Stomach smooth muscle (tissue), 2 donors: ENCODE measurements at regions not wholly inside any gene's neighbourhood (a gene's known extent, or its start where the extent isn't known, plus 50 kb on each side); places are given as distances from the start of the nearest gene placed in this dataset.

Experiments used
- H3K27ac ChIP-seq: one replicate; pipeline ENCODE4 v1.7.0; 2013; ENCODE audit warnings: mild to moderate bottlenecking, low read length, inconsistent platforms
- H3K27me3 ChIP-seq, 2 donors: one replicate each; pipeline ENCODE4 v1.7.0; 2013; ENCODE audit warnings: low read length in 2 of 2; ENCODE audit not compliant: insufficient read depth in 2 of 2, control insufficient read depth in 1 of 2
- H3K36me3 ChIP-seq, 2 donors: one replicate each; pipeline ENCODE4 v1.7.0; 2013; ENCODE audit warnings: low read length in 2 of 2; ENCODE audit not compliant: control insufficient read depth in 2 of 2, insufficient read depth in 2 of 2
- H3K4me1 ChIP-seq: one replicate; pipeline ENCODE4 v1.7.0; 2013; ENCODE audit warnings: low read length; ENCODE audit not compliant: control insufficient read depth, insufficient read depth
- H3K4me3 ChIP-seq, 2 donors: one replicate each; pipeline ENCODE4 v1.7.0; 2013; ENCODE audit warnings: low read length in 2 of 2
- H3K9ac ChIP-seq, 2 donors: one replicate each; pipeline ENCODE4 v1.7.0; 2013; ENCODE audit warnings: low read length in 2 of 2, mild to moderate bottlenecking in 1 of 2
- H3K9me3 ChIP-seq, 2 donors: one replicate each; pipeline ENCODE4 v1.7.0; 2013; ENCODE audit warnings: low read length in 2 of 2; ENCODE audit not compliant: control insufficient read depth in 2 of 2
- donor health status: healthy.
- donor health status: Pancreatic carcinoma.

DNA sequence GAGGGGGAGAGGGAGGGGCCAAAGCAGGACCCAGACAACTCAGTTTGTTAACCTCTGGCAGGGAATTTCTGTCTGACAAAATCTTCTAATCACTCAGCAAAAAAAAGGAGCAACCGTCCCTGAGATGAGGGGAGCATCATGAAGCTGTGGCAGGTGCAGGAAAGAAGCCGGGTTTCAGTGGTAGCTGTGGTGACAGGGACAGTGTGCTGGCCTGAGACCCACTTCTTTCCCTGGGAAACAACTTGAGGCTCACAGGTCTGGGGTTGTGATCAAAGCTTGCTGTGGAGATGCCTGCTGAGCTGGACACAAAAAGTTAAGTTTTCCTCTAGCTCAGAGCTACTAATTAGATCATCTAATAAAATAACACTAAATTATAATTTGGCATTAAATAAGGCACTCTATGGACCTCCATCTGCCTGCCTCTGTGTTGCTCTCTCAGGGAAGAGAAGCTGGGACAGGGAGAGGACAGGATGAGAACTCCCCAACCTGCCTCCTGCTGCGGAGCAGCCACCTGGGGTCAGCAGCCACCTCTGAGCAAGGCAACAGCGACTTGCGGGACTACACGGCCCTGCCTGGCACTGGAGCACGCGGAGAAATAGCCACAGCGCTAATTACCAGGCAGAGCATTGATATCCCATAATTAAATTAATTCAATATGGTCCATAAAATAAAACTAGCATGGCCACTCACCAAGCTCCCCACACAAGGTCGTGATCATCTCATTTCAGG is 104.6 kb upstream of the TEX51 start:
- no peak overlapping the region for H3K4me3 ChIP-seq
- no peaks in the 10 kb centered on the region for H3K4me1 ChIP-seq
- H3K27me3 ChIP-seq: peaks cover 0 to 2% of the 10 kb centered on the region in 2 donors
- H3K9ac ChIP-seq: no peak overlapping the region
- H3K9me3 ChIP-seq: no peaks in the 10 kb centered on the region
- no peak overlapping the region for H3K27ac ChIP-seq
- H3K36me3 ChIP-seq: no peaks in the 10 kb centered on the region

DNA sequence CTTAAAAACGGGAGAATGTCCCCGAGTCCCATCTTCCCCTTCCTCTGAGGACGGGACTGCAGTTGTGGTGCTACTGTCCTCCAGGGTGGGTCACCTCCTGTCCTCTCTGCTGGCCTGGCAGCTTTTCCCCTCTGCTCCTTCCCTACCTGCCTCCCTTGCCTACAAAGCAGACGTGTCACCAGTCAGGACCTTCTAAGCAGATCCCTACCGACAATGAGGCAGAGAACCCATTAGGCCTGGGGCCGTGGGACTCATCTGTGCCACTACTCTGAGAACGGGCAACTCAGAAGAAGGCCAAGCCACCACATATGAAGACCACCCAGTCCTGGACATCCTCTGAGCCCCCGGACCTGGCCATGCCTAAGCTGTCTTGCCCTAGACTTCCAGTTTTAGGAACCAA is 103.0 kb upstream of the TEX51 start:
- peaks cover 0 to 2% of the 10 kb centered on the region in 2 donors for H3K27me3 ChIP-seq

DNA sequence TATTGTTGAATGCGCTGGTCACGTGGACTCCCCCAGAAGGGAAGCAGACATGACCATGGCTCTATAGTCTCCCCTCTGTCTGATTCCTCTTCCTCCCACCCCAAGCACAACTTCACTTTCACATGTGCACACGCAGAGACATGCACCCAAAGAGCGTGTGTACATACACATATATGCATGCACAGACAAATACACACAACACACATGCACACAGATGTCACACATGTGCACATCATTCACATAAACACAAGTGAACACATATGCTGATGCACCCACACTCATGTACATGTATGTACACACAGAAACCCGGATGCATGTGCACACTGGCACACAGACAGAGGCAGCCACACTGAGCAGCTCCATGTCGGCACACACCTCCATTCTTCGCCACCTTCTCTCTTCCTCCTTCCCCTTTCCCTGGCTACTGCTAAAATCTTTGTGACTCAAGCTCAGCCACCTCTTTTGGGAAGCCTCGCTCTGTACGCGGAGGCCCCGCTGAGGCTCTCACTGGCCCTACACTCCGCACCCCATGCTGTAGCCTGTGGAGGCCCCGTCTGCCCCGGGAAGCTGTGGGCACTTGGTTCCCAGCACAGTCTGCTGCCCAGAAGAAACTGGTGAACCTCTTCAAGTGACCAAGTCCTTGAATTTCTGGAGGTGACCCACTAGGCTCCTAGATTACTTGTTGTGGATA is 101.6 kb upstream of the TEX51 start:
- no peaks in the 10 kb centered on the region for H3K27me3 ChIP-seq

More for the DNA sequence above, 103.0 kb upstream of the TEX51 start:
- no peak overlapping the region for H3K4me3 ChIP-seq
- no peak overlapping the region for H3K27ac ChIP-seq
- no peaks in the 10 kb centered on the region for H3K36me3 ChIP-seq
- no peaks in the 10 kb centered on the region for H3K9me3 ChIP-seq
- no peaks in the 10 kb centered on the region for H3K4me1 ChIP-seq
- H3K9ac ChIP-seq: no peak overlapping the region

DNA sequence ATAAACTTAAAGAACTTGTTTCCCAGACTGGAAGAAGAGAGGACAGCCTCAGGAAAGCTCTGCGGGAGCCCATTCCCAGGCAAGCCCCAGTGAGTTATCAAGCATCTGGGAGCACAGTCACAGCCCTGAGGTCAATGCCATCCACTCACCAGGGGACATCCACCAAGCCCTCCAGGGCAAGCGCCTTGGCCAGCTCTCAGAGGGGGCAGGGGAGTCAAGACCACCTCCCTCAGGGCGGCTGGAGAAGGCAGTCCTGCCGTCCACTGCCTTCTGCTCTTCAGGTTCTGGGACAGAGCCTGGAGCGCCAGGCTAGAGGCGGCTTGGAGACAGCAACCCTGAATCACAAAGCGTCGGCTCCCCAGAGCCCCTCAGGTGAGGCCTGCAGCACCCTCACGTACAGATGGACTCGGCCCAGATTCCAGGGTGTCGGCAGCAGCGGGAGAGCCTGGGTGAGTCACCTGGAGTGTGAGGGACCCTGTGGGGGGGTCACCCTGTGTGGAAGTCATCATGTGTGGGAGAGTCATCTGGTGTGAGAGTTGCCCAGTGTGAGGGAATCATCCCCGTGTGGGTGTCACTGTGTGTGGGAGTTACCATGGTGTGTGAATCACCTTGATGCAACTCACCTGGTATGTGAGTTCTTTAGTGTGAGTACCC is 100.9 kb upstream of the TEX51 start:
- no peaks in the 10 kb centered on the region for H3K36me3 ChIP-seq
- H3K4me1 ChIP-seq: no peaks in the 10 kb centered on the region
- H3K27me3 ChIP-seq: no peaks in the 10 kb centered on the region
- H3K4me3 ChIP-seq: no peak overlapping the region
- H3K27ac ChIP-seq: no peak overlapping the region
- no peaks in the 10 kb centered on the region for H3K9me3 ChIP-seq
- H3K9ac ChIP-seq: no peak overlapping the region

More for the DNA sequence above, 101.6 kb upstream of the TEX51 start:
- H3K9ac ChIP-seq: no peak overlapping the region
- no peaks in the 10 kb centered on the region for H3K36me3 ChIP-seq
- H3K27ac ChIP-seq: no peak overlapping the region
- no peaks in the 10 kb centered on the region for H3K9me3 ChIP-seq
- H3K4me1 ChIP-seq: no peaks in the 10 kb centered on the region
- no peak overlapping the region for H3K4me3 ChIP-seq

DNA sequence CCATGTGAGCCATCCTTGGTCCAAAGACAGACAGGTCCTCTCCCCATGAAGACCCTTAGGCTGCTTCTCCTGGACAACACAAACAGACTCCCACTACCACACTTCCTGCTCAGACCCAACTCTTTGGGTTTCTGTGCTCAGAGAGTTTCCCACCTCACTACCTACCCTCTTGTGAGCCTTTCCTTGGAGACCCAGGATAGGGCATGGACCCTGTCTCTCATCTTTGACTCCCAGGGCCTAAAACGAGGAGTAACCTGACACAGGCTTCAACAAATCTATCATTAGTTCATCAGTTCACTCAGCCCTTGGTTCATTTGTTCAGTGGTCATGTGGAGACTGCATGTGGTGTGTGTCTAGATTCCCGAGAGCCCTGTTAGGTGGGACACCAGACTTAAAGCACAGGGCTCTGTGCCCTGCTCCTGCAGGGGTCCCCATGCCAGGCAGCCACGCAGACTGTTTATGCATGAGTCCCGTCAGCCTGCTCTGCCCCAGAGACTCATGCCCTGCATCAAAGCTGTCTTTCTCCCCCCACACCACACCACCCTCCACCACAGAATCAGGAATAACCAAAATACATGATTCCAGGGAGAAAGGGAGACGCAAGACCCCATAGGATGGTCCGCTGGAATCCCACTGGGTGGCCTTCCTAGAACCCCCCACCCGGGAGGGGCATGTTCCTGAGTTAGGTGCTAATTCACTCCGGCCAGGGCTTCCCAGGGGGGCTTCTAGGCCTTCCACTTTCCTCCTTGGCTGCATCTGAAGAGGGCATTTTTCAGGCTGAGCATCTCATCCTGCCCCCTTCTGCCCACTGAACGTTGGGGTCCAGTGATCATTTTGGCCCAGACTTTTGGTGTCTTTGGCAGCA is 100.2 kb upstream of the TEX51 start:
- H3K27ac ChIP-seq: no peak overlapping the region
- H3K9ac ChIP-seq: no peak overlapping the region
- no peaks in the 10 kb centered on the region for H3K4me1 ChIP-seq
- H3K36me3 ChIP-seq: no peaks in the 10 kb centered on the region
- H3K4me3 ChIP-seq: no peak overlapping the region
- H3K27me3 ChIP-seq: no peaks in the 10 kb centered on the region
- no peaks in the 10 kb centered on the region for H3K9me3 ChIP-seq

DNA sequence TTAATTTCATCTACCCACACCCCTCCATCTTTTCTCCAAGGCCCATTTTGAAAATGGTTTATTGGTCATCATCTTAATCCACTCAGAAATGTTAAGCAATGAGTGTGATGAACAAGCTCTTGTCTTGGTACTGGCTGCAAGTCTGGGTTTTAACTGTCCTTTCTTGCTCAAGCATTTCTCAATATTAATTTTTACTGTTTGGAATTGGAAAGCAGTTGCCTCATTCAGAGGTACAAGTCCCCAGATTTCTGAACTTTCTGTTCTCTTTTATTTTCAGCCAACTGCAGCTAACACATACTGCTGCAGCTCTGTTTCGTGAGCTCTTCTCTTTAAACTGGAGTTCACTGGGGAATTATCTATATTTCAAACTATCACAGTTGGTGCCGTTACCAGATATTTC is 99.4 kb upstream of the TEX51 start:
- Histone ChIP-seq H3K27me3 (no peaks in the 10 kb centered on the region), H3K36me3 (no peaks in the 10 kb centered on the region), H3K27ac (no peak overlapping the region), H3K9me3 (no peaks in the 10 kb centered on the region), H3K9ac (no peak overlapping the region), H3K4me1 (no peaks in the 10 kb centered on the region), H3K4me3 (no peak overlapping the region)

DNA sequence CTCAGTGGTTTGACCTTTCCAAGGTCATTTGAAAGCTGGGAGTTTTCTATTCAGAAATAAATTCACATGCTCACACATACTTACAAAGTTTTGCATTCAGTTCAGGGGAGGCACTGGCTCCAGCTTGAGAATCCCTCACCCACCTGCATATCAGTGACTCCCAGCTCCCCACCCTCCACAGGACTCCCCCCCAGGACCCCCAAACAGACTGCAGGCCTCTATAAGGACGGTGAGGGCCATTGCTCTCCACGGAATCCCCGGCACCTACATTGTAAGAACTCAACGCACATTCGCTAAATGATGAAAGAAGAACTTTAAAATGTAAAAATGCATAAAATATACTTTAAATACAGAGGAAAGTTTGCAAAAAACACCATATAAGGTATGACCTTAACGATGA is 97.2 kb upstream of the TEX51 start:
- no peaks in the 10 kb centered on the region for H3K9me3 ChIP-seq
- H3K36me3 ChIP-seq: no peaks in the 10 kb centered on the region
- no peaks in the 10 kb centered on the region for H3K4me1 ChIP-seq
- no peak overlapping the region for H3K4me3 ChIP-seq
- no peaks in the 10 kb centered on the region for H3K27me3 ChIP-seq
- H3K27ac ChIP-seq: no peak overlapping the region
- no peak overlapping the region for H3K9ac ChIP-seq

DNA sequence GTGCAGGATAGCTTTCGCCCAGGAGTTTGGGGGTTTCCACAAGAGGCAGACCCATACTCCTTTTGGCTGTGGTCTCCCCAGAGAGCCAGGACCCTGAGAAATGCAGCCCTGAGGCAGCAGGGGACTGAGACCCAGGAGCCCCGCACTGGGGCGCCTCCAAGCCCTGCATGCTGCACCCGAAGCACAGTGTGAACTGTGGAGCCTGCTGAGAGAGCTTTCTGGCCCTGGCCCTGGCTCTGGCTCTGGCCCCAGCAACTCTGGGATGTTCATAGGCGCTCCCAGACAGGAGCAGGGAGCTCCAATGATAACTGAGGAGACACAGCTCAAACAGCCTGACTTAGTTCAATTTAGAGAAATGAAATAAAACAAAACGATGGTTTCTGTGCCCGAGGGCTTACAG is 96.4 kb upstream of the TEX51 start:
- no peak overlapping the region for H3K27ac ChIP-seq
- H3K36me3 ChIP-seq: no peaks in the 10 kb centered on the region
- H3K9me3 ChIP-seq: peaks cover 0 to 5% of the 10 kb centered on the region in 2 donors
- H3K4me3 ChIP-seq: no peak overlapping the region
- no peaks in the 10 kb centered on the region for H3K4me1 ChIP-seq
- no peak overlapping the region for H3K9ac ChIP-seq
- H3K27me3 ChIP-seq: no peaks in the 10 kb centered on the region

DNA sequence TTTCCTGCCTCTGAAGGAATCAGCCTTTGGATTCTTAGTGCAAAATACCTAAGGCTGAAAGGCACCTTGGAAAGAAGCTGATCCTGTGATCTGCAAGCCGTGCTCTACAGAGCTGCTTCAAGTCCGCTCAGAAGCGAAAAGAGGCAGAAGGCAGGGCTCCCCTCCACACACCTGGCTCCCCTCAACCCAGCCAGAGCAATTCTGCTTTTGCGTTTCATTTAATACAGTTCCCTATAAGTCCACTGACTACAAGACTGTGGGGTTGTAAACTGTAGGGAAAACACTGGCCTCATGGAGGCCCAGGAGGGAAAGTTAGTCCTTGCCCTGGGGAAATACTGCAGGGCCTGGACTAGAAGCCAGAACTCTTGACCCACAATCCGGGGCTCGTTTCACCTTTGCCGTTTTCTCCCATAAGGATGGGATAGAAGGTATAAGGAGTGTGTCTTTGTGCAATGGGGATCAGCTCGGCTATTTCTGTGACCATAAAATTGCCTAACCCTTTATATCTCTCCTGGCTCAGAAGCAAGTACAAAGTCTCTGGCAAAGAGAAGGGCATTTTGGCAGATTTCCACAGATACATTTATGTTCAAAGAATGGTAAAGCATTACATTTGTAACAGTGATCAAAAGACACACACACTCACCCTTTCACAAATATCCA is 95.8 kb upstream of the TEX51 start:
- no peak overlapping the region for H3K9ac ChIP-seq
- H3K4me3 ChIP-seq: no peak overlapping the region
- H3K36me3 ChIP-seq: no peaks in the 10 kb centered on the region
- no peaks in the 10 kb centered on the region for H3K27me3 ChIP-seq
- H3K9me3 ChIP-seq: peaks cover 0 to 7% of the 10 kb centered on the region in 2 donors
- H3K27ac ChIP-seq: no peak overlapping the region
- H3K4me1 ChIP-seq: no peaks in the 10 kb centered on the region

DNA sequence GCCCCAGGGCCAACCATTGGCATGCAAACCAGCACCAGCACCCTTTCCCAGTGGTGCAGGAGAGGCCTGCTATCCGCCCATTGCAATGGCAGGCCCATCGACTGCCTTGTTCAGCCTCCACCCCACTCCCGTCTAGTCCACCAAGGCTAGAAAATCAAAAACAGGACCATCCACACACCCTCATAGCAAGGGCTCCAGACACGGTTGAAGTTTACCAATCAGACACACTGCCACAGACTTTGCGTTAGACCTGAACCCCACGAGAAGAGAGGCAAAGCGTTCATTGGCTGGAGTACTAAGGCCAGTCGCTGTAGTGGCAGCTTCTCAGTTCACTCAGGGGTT is 95.3 kb upstream of the TEX51 start:
- H3K27ac ChIP-seq: no peak overlapping the region
- no peak overlapping the region for H3K9ac ChIP-seq
- H3K4me1 ChIP-seq: no peaks in the 10 kb centered on the region
- no peaks in the 10 kb centered on the region for H3K27me3 ChIP-seq
- no peaks in the 10 kb centered on the region for H3K36me3 ChIP-seq
- peaks cover 0 to 7% of the 10 kb centered on the region in 2 donors for H3K9me3 ChIP-seq
- no peak overlapping the region for H3K4me3 ChIP-seq
